Kasumi-1 (cell line): ENCODE measurements at regions not wholly inside any gene's neighbourhood (a gene's known extent, or its start where the extent isn't known, plus 50 kb on each side); places are given as distances from the start of the nearest gene placed in this dataset.
"Not testable (repeated sequence)": the region's sequence is repeated elsewhere in the genome, so short reads cannot be mapped to it uniquely, and the experiment has no call there.

Experiments
- DNase-seq, 2 experiments: peaks; one replicate each; lab custom pipeline; 2025; lab: John Stamatoyannopoulos, UW

DNA sequence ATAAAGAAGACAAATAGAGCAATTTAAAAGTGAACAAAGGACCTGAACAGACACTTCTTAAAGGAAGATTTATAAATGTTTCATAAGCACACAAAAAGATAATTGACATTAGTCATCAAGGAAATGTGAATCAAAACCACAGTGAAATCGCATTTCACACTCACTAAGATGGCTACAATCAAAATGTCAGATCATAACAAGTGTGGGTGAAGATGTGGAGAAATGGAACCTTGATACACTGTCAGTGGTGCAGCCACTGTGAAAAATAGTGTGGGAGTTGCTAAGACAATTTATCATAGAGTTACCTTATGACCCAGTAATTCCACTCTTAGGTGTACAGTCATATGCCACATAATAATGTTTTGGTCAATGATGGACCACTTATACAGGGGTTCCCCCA is 54.5 kb upstream of the HTR4 start:
- DNase-seq, result no peak

DNA sequence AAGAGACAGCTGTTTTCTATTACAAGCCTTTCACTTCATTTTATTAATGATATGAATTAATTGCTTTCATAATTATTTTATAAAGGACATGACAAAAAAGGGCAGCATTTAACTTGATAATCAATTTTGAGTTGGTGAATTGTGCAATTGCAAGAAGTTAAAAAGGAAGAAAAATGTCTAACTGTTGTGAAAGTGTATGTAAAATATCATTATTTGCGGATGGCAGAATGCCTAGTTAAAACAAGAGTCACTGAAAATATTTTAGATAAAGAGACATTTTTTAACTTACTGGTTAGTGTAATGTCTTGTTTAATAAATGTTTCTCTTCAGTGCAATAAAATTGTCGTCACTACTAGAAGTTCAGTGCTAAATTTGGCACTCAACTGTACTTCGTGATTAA is 57.6 kb upstream of the HTR4 start:
- DNase-seq, result no peak

DNA sequence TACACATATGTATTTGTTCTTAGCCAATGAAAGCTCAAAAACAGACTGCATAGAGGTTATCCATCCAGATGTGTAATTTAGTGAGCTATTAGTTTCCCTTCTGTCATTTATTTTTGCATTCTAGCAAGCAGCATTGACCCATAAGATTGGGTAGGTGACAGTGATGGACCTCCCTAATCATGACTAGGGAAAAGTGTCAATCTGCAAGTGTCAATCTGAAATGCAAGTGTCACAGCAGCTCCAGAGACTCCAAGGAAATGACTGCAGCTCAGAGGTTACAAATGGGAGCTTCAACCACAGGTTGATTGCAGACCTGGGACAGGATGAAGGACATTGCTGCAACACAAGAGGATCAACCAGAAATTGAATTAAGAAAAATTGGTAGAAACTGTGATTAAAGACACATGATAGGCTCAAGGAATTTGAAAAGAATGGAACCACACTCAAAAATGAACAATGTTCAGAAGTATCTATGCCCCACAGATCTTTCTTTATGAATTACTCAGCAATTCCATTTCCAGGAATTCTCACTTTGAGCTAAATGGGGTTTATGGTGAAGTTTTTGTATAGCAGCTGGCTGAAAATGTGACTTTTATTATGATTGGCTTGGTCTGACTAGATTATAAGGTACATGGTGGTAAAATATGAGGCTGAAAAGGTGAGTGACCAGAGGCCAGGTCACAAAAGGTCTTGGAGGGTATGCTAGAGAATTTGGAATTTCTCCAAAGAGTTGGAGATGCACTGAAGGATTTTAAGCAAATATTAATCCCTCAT is 59.6 kb upstream of the HTR4 start:
- DNase-seq, result no peak

DNA sequence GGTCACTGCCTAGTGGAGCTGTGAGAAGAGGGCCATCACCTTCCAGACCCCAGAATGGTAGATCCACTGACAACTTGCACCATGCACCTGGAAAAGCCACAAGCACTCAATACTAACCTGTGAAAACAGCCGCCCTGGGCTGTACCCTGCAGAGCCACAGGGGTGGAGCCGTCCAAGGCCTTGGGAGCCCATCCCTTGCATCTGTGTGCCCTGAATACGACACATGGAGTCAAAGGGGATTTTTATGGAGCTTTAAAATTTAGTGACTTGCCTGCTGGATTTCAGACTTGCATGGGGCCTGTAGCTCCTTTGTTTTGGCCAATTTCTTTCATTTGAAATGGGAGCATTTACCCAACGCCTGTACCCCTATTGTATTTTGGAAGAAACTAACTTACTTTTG is 62.4 kb upstream of the HTR4 start:
- no peak for DNase-seq

DNA sequence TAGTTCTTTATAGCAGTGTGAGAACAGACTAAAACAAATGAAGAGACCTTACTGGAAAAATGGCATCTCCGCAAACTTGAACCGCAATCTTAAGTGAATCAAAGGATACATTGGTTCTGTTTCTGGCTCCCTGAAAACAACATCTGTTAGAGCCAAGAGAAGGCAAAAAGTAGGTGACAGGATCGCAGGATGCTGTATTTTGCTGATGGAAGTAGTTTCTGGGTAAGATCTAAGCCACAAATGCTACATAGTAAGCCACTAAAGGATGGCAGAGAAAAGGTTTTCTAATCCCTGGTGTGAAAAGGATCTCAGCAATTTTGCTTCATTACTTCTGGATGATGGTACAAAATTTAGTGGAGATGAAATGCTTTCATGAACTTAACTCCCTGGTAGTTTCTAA is 63.3 kb upstream of the HTR4 start:
- no peak for DNase-seq

DNA sequence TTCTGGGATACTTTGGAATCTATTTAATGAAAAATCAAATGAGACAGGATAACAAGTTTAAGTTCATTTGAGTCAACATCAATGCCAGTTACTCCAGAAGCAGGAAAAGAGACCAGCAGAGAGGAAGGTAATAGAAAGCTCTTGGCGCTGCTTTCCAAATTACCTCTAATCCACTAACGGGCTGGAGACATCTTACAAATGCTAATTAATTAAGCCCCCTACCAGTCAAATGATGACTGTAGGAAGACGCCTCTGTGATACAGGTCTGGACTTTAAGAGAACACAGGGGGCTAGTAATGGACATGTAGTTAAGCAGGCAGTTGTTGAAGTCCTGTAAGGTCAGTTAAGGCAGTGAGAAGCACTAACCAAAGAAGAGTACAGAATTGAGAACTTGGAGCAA is 65.3 kb upstream of the HTR4 start:
- no peak for DNase-seq

DNA sequence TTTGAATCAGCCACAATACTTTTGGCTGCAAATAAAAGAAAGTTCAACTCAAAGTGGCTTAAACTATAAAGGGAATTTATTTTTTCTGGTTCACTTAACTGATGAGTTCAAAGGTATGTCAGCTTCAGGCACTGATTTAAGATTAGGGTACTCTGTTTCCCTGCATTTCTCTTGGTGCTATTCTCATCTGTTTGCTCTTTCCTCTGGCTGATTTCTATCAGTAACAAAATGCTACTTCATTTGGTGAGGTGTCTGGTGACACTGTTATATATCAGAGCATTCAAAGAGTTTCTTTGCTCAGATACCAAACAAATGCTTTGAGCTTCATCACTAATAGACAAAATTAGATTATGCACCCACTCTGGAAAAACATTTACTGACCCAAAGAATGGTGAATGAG is 65.9 kb upstream of the HTR4 start:
- DNase-seq, result no peak

DNA sequence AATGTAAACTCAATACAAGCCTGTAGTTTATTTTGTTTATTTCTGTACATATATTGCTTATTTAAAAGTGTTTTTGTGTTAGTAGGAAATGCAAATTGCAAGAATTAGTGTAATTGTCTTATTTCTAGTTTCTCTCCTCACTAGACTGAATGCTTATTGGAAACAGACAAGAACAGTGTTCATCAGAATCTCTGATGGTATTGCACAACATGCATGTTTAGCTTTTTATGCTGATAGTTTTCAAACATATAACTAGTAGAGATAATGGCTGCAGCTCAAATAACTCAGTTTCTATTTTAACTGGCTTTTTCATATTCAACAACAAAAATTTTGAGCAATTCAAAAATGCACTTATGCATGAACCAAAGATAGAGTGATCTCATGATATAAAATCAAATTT is 68.8 kb upstream of the HTR4 start:
- DNase-seq, result no peak

DNA sequence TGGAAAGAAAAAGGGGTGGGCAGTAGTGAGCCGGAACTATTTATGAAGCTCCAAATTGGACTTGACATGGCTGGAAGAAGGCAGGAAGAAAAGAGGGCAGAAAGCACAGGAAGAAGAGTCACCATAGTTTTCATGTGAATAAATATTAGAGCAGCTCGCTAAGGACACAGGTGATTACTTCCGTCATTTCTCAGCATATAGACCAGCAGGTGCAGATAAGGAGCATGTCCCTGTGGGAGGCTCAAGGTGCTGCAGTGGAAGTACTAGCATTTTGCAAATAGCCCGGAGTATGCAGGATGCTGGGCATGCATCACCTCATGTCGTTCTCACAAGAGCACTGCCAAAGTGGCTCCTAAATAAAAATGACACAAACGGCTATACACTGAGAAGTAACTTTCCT is 71.3 kb upstream of the HTR4 start:
- DNase-seq, result no peak

DNA sequence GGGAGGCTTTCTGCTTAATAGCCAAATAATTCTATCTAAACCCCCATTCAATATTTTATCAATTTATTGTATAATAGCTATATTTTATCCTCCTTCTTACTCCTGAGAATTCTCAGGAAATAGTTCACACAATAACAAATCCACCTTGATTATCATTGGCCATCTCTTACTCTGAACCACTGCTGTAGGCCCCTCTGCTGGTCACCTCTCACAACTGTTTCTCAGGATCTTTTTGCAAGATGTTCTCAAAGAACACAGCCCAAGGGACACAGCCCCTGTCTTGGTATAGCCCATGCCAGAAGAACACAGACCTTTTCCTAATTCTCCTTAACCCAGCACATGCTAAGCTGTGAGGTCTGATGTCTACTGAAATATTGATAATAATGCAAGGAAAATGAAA is 74.9 kb upstream of the HTR4 start:
- peak in 1 of 2 experiments; percentile 28 for DNase-seq

DNA sequence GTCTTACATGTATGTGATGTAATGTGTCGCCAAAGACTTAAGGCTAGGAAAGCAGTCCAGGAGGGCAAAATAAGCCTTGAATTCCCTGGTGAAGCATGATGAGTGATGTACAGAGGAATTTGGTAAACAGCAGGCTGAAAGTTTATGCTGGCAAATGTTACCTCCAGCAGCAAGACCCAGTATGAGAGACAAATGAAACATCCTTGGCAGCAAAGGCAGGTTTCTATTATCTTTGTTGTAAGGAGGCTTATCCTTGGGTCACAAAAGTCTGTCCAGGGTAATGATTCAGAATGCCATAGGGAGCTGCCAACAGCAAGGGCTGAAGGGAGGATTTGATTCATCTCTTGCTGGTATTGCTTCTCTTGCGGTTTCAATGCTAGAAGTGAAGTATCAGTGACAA is 75.9 kb upstream of the HTR4 start:
- DNase-seq, result no peak

DNA sequence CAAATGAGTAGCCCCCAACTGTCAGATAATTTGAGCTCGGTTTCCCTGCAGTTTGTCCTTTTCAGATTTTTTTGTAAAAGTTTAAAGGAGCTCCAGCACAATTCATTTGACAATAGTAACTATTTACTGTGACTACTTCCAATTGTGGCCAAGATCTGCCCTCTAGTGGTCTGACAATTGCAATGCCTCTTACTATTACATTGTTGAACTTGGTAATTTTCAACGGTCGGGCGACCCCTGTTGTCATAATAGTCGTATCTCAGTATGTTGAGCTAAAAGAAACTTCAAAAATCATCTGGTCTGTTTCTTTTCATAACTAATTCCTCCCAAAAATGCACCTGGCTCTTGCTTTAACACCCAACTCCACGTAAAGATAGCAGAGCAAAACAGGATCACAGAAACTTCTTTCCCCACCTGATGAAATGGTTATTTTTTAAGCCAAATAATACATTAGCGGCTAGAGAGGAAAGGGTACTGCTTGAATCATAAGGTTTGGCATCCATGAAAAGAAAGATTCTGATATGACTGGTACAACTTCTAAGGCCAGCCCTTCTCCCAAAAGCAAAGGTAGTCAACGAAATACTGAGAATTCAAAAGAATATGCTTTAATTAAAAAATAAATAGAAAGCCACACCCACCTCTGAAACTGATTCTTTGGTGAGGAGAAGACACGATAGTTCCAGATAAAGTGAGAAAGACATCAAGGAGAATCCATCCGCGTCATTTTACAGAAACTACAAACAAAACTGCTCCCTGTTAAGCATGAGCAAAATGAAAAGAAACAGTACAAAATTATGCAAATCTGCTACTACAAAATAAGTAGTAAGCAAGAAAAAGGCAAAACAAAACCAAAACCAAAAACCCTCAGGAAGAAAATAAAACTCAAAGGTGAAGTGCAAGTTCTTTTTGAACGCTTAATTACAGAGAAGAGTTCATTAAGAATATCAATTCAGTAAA is 76.9 kb upstream of the HTR4 start:
- peak; percentile 94 to 96 for DNase-seq

DNA sequence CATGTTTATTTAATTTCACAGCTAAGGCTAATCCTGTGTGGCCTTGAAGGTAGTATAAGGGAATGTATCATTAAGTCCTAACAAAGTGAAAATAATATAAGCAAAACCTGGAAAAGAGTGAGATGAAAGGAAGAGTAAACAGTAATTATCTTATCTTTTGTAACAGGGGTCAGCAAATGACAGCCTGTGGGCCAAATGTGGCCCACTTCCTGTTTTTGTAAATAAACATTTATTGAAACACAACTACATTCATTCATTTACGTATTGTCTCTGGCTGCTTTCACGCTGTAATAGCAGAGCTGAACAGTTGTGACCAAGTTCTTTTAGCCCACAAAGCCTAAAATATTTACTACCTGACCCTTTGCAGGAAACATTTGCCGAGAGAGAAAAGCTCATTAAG is 78.4 kb upstream of the HTR4 start:
- DNase-seq, result no peak

DNA sequence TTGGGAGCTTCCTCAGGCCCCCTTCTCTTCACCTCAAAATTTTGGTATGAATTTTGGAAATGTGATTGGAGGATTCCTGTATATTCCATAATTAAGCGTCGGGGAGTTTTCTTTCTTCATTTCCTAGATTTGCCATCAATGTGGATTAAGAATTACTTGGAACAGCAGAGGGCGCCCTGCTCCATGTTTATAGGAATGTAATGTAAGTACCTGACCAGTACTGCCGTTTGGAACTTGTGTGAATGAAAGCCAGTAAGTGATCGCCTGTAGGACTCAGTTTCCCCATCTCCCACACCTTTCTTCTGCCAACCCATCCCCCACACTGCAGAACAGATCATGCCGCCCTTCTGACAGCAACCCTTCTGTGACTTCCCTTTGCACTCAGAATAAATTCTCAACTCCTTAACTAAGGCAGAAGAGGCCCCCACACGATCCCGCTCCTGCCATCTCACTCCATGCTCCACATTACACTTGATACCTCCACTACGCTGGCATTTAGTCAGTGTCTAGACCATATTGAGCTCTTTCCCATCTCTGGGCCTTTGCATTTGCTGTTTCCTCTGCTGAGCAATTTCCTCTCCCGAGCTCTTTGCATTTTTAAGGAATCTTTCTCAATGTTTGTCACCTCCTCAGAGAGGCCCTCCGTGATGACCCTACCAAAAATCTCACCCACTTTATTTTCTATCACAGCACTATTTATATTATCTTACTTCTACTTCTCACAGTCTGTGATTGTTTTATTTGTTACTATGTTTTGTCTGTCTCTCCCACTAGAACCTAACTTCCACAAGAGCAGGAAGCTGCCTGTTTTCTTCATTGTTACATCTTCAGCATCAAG is 79.5 kb upstream of the HTR4 start:
- DNase-seq, result peak; percentile 72 to 73

DNA sequence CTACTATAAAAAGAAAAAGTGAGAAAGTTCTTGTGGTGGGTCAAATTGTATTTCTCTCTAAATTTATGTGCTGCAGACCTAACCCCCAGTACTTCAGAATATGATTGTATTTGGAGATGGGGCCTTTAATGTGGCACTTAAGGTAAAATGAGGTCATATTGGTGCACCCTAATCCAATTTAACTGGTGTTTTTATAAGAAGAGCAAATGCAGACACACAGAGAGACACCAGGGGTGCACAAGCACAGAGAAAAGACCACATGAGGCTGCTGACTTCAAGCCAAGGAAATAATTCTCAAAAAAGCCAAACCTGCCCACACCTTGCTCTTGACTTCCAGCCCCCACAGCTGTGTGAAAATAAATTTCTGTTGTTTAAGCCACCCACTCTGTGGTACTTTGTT is 80.2 kb upstream of the HTR4 start:
- peak in 1 of 2 experiments; percentile 9 for DNase-seq

DNA sequence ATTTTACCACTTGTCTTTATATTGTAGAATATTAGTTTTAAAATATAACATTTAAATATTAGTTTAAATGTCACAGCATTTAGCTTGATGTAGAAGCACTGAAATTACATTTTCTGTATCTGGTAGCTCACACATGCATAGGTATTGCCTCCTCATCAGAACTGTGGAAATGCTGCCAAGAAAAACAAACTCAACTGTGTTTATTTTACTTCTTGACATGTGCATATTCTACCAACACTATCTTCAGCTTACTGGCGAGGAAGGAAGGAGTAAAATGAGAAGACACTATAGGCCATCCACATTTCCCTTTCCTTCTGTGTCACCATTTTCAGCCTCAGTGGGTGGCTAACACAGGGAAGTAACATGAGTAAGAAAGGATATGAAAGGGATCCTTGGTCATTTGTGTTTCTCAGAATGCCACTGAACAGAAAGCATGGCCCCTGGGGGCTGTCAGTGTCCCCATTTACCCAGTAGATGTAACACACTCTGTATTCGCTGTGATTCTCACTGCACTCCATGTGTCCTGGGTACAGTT is 81.0 kb upstream of the HTR4 start:
- no peak for DNase-seq

DNA sequence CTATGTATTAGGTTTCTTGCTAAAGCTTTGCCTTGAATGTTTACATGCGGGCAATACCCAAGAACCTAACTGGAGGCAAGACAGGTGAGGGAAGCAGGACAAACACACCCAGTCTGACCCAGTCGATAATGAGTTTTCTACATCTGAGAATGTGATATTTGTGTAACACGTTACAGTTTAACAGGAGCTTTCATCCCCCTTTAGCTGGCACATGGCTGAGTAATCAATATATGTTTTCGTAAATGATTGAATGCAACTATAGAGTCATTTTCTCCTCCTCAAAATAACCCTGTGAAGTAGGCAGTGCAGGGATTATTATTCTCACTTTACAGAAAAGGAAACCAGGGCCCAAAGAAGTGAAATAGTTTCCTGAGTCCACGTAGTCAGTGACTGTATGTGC is 84.7 kb upstream of the HTR4 start:
- no peak for DNase-seq

DNA sequence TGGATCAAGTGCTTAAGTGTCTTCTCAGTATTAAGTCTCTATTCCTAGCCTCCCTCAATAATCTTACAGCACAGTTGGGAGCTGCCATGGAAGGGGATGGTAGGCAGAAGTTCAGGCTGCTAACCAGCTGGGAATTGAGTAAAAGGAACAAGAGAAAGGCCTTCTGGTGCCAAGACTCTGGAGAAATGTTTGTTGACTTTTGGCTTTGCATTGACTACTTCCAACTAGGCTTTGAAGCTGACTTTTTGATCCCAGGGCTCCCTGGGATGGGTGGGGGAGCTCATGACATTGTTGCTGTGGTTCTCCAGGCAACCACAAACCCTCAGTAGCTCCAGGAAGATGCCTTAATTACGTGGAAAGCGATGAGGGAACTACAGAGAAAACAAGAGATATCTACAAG is 85.2 kb upstream of the HTR4 start:
- DNase-seq, result no peak

DNA sequence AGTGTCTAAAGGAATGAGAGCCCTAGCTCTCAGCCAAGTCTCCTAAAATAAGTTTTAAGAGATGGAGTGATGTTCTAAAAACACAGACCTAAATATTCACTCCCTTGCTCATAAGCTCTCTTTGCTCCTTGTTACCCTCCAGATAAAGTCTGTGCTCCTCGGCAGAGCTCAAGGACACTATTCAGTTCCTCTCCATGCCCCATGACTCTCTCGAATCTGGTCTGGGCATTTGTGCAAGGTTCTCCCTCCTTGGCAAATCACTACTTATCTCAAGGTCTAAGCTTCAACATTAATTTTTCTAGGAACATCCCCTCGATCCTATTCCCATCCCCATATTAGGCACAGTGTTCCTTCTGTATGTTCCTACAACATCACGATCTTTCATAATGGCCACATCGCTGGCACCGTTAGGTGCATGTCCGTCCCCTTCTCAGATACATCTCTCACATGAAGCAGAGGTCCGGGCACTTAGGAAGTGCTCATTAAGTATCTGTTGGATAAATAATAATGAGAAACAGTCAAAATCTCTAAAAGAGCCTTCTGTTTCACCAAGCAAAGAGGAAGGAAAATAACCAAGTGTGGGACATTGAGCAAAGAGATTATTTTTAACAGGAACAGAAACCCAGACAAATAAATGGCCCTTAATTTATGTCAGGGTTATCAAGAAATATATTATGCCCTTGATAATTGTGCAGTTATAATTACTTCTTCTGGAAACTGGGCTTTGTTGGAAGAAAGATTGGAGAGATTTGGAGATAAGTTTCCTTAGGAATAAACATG is 85.9 kb upstream of the HTR4 start:
- DNase-seq, result no peak

DNA sequence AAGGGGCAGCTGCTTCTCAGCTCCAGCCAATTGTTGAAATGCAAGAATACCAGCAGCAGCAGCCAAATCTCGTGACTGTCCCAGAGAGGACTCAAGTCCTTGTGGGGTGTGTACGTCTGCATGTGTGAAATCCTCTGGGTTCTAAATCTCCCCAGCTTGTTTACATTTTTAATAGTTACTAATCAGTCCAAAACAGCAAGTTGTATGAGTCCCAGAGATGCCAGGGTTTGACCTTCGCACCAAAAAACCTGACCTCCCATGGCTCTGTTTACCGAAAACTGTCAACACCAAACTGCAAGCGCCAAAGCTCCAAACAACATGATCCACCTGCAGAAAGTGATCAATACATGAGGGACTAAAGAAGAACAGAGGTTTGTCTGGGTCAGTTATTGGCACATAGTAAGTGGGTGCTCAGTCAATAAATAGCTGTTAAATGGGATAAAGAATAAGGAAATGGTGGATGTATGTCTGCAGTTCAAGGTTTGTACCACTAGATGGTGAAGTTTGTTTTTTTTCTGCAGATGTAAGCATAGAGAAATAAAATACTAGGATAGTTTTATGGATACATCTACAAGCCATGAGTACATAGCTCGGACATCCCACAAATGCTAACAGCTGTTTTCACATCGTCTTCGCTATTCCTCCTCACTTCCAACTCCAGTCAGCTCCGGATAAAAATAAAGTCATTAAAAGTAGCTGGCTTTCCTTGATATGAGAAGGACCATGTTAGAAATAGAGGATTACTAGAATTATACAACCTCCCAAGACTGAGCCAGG is 85.3 kb upstream of the ADRB2 start:
- peak; percentile 81 to 84 for DNase-seq

DNA sequence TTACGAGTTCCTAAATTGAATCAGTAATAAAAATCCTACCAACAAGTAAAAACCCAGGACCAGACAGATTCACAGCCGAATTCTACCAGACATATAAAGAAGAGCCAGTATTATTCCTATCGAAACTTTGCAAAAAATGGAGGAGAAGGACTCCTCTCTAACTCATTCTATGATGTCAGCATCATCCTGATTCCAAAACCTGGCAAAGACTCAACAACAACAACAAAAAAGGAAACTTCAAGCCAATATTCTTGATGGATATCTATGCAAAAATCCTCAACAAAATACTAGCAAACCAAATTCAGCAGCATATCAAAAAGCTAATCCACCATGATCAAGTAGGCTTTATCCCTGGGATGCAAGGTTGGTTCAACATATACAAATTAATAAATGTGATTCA is 84.6 kb upstream of the ADRB2 start:
- DNase-seq, result not testable (repeated sequence)
